Liver (tissue), 8 donors: ENCODE measurements at regions not wholly inside any gene's neighbourhood (a gene's known extent, or its start where the extent isn't known, plus 50 kb on each side); places are given as distances from the start of the nearest gene placed in this dataset.

Experiments used
- DNase-seq: peaks from one replicate; pipeline ENCODE4 v3.0.0-alpha.2; 2017; ENCODE audit warnings: low spot score
- H3K27ac ChIP-seq, 2 donors: one replicate each; pipeline ENCODE4 v1.7.0; 2013; ENCODE audit warnings: inconsistent platforms in 2 of 2, low read length in 2 of 2, control low read depth in 1 of 2, low read depth in 1 of 2, mild to moderate bottlenecking in 1 of 2
- H3K27me3 ChIP-seq, 4 donors: one replicate each; pipeline versions ENCODE4 v1.6.1 to v1.7.0; 2013; ENCODE audit warnings: low read length in 3 of 4, inconsistent platforms in 1 of 4, mild to moderate bottlenecking in 1 of 4, moderate library complexity in 1 of 4; ENCODE audit not compliant: control insufficient read depth in 4 of 4, insufficient read depth in 4 of 4
- H3K36me3 ChIP-seq, 4 donors: one replicate each; pipeline versions ENCODE4 v1.6.1 to v1.7.0; 2013; ENCODE audit warnings: low read length in 3 of 4, mild to moderate bottlenecking in 3 of 4, low read depth in 1 of 4, moderate library complexity in 1 of 4; ENCODE audit not compliant: control insufficient read depth in 4 of 4, insufficient read depth in 3 of 4
- H3K4me1 ChIP-seq, 4 donors: one replicate each; pipeline versions ENCODE4 v1.6.1 to v1.7.0; 2013; ENCODE audit warnings: low read length in 3 of 4, mild to moderate bottlenecking in 3 of 4, moderate library complexity in 1 of 4; ENCODE audit not compliant: control insufficient read depth in 4 of 4, insufficient read depth in 4 of 4
- H3K4me3 ChIP-seq, 3 donors: one replicate each; pipeline versions ENCODE4 v1.6.1 to v1.7.0; 2013; ENCODE audit warnings: low read length in 3 of 3, control low read depth in 1 of 3, low read depth in 1 of 3, mild to moderate bottlenecking in 1 of 3
- H3K9ac ChIP-seq, 2 donors: one replicate each; pipeline ENCODE4 v1.7.0; 2013; ENCODE audit warnings: low read length in 2 of 2, mild to moderate bottlenecking in 2 of 2, moderate library complexity in 2 of 2, control low read depth in 1 of 2, low read depth in 1 of 2
- H3K9me3 ChIP-seq, 4 donors: one replicate each; pipeline versions ENCODE4 v1.6.1 to v1.7.0; 2013; ENCODE audit warnings: low read length in 3 of 4; ENCODE audit not compliant: control insufficient read depth in 4 of 4
- CTCF ChIP-seq: fragments of 150-350 bp; IDR thresholded peaks from 2 replicates; pipeline ENCODE4 v1.5.1; 2017; ENCODE audit warnings: improper control_type of control experiment, low read depth, low read length; ENCODE audit not compliant: missing input control
- EGR1 ChIP-seq, 2 donors: IDR thresholded peaks; 2 replicates each; pipeline ENCODE4 v1.6.1; 2016 to 2018; ENCODE audit warnings: antibody characterized with exemption in 2 of 2, low read depth in 2 of 2
- FOXA1 ChIP-seq: IDR thresholded peaks from 2 replicates; pipeline ENCODE4 v1.6.1; 2016; ENCODE audit warnings: antibody characterized with exemption
- FOXA2 ChIP-seq: IDR thresholded peaks from 2 replicates; pipeline ENCODE4 v1.6.1; 2016; ENCODE audit warnings: antibody characterized with exemption
- GABPA ChIP-seq, 2 donors: IDR thresholded peaks in 1 of 2; conservative IDR thresholded peaks in 1 of 2; 2 replicates each; pipeline ENCODE4 v1.6.1; 2016; ENCODE audit warnings: antibody characterized with exemption in 2 of 2, mild to moderate bottlenecking in 1 of 2, moderate library complexity in 1 of 2
- HNF4A ChIP-seq, 2 donors: conservative IDR thresholded peaks; 2 replicates each; pipeline ENCODE4 v1.6.1; 2016; ENCODE audit warnings: antibody characterized with exemption in 2 of 2, mild to moderate bottlenecking in 2 of 2
- HNF4G ChIP-seq: IDR thresholded peaks from 2 replicates; pipeline ENCODE4 v1.6.1; 2016; ENCODE audit warnings: antibody characterized with exemption
- JUND ChIP-seq, 2 donors: IDR thresholded peaks; 2 replicates each; pipeline ENCODE4 v1.6.1; 2016; ENCODE audit warnings: antibody characterized with exemption in 2 of 2
- MAX ChIP-seq: IDR thresholded peaks from 2 replicates; pipeline ENCODE4 v1.6.1; 2016; ENCODE audit warnings: antibody characterized with exemption
- RAD21 ChIP-seq, 2 donors: IDR thresholded peaks; 2 replicates each; pipeline ENCODE4 v1.6.1; 2016; ENCODE audit warnings: antibody characterized with exemption in 2 of 2, mild to moderate bottlenecking in 2 of 2
- REST ChIP-seq: IDR thresholded peaks from 2 replicates; pipeline ENCODE4 v1.6.1; 2016; ENCODE audit warnings: antibody characterized with exemption, mild to moderate bottlenecking
- RXRA ChIP-seq, 2 donors: IDR thresholded peaks; 2 replicates each; pipeline ENCODE4 v1.6.1; 2017 to 2018; ENCODE audit warnings: antibody characterized with exemption in 2 of 2, mild to moderate bottlenecking in 1 of 2
- SP1 ChIP-seq: IDR thresholded peaks from 2 replicates; pipeline ENCODE4 v1.6.1; 2018; ENCODE audit warnings: antibody characterized with exemption, mild to moderate bottlenecking
- TAF1 ChIP-seq: conservative IDR thresholded peaks from 2 replicates; pipeline ENCODE4 v1.6.1; 2016; ENCODE audit warnings: antibody characterized with exemption, mild to moderate bottlenecking
- YY1 ChIP-seq: IDR thresholded peaks from 2 replicates; pipeline ENCODE4 v1.6.1; 2016; ENCODE audit warnings: antibody characterized with exemption, mild to moderate bottlenecking
- ZBTB33 ChIP-seq: IDR thresholded peaks from 2 replicates; pipeline ENCODE4 v1.6.1; 2016; ENCODE audit warnings: antibody characterized with exemption
- WGBS: extraction: QIAGEN DNeasy Blood & Tissue Kit; methylation state at CpG from one replicate; pipeline ENCODE4 v1.1.7; 2013; 5-methylcytosine and 5-hydroxymethylcytosine counted together
- TF ChIP-seq, protein P1 (sequence below): IDR thresholded peaks from 2 replicates; pipeline ENCODE4 v1.6.1; 2016; ENCODE audit warnings: antibody characterized with exemption
- donor health status: healthy.
- donor health status: healthy.
- donor health status: healthy.
- donor health status: healthy.
- donor health status: healthy.

GRCh38 chr6:140915551-140915950, 1217.2 kb upstream of the GJE1 start (continued):
- TF ChIP-seq EGR1 (IDR thresholded peaks at IDR 0.05; ENCODE audit: low read depth in 2 of 2): no peak
- no peak for TF ChIP-seq TAF1
- no peak for TF ChIP-seq JUND (IDR thresholded peaks at IDR 0.05)
- no peak for TF ChIP-seq CTCF

DNA sequence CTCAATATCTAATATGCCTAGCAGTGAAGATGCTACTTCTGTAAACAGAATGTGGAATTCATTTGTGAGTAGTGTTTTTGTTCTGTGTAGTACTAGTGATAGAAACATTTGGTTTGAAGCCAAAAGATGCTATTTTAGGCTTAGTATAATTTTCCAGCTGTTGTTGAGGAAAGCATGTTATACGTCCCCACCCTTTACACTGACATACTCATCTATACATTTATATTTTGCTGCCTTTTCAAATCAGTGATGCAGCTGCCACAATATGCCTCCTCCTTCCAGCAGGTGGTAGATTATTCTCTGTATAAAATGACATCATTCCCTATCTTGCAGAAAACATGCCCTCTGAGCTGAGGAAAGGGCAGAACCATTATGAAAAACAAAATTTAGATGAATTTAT, 1217.6 kb upstream of the GJE1 start:
- H3K4me1 ChIP-seq: no peaks in the 10 kb centered on the region
- H3K27me3 ChIP-seq: no peaks in the 10 kb centered on the region
- no peak overlapping the region for H3K4me3 ChIP-seq
- no peak overlapping the region for H3K9ac ChIP-seq
- H3K9me3 ChIP-seq: no peaks in the 10 kb centered on the region
- DNase-seq: no peak
- TF ChIP-seq SP1: no peak
- TF ChIP-seq, protein P1, sequence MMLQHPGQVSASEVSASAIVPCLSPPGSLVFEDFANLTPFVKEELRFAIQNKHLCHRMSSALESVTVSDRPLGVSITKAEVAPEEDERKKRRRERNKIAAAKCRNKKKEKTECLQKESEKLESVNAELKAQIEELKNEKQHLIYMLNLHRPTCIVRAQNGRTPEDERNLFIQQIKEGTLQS: no peak
- no peak for TF ChIP-seq YY1
- TF ChIP-seq TAF1: no peak
- TF ChIP-seq RAD21 (IDR thresholded peaks at IDR 0.05): no peak
- no peak for TF ChIP-seq GABPA (IDR thresholded peaks at IDR 0.05 in 1 of 2, conservative IDR thresholded peaks at IDR 0.05 in 1 of 2)
- no peak for TF ChIP-seq EGR1 (IDR thresholded peaks at IDR 0.05; ENCODE audit: low read depth in 2 of 2)
- TF ChIP-seq RXRA (IDR thresholded peaks at IDR 0.05): no peak
- no peak for TF ChIP-seq FOXA2
- no peak for TF ChIP-seq HNF4G
- no peak for TF ChIP-seq JUND (IDR thresholded peaks at IDR 0.05)
- no peak for TF ChIP-seq REST
- no peak for TF ChIP-seq FOXA1
- no peak for TF ChIP-seq MAX
- 67% methylated on average over 1 of the region's 1 CpG for WGBS
- no peak overlapping the region for H3K27ac ChIP-seq
- no peaks in the 10 kb centered on the region for H3K36me3 ChIP-seq

- H3K4me3 ChIP-seq: no peak overlapping the region
- H3K9me3 ChIP-seq: peaks cover 0 to 4% (median 0%) of the 10 kb centered on the region in 4 donors
- 88% methylated on average over 3 of the region's 3 CpGs for WGBS
- H3K27me3 ChIP-seq: no peaks in the 10 kb centered on the region
- DNase-seq: no peak
- no peak overlapping the region for H3K9ac ChIP-seq
- H3K4me1 ChIP-seq: no peaks in the 10 kb centered on the region
- no peak overlapping the region for H3K27ac ChIP-seq
- H3K36me3 ChIP-seq: no peaks in the 10 kb centered on the region
- TF ChIP-seq ZBTB33 (no peak), TAF1 (no peak), RXRA (IDR thresholded peaks at IDR 0.05) (no peak), GABPA (IDR thresholded peaks at IDR 0.05 in 1 of 2, conservative IDR thresholded peaks at IDR 0.05 in 1 of 2) (no peak), EGR1 (IDR thresholded peaks at IDR 0.05; ENCODE audit: low read depth in 2 of 2) (no peak), RAD21 (IDR thresholded peaks at IDR 0.05) (no peak), CTCF (no peak), HNF4A (conservative IDR thresholded peaks at IDR 0.05) (no peak), MAX (no peak), JUND (IDR thresholded peaks at IDR 0.05) (no peak), SP1 (no peak)
Observed at GRCh38 chr6:140912686-140913085, 1220.0 kb upstream of the GJE1 start.
